ENCODE measurements at regions not wholly inside any gene's neighbourhood (a gene's known extent, or its start where the extent isn't known, plus 50 kb on each side); places are given as distances from the start of the nearest gene placed in this dataset.

DNA sequence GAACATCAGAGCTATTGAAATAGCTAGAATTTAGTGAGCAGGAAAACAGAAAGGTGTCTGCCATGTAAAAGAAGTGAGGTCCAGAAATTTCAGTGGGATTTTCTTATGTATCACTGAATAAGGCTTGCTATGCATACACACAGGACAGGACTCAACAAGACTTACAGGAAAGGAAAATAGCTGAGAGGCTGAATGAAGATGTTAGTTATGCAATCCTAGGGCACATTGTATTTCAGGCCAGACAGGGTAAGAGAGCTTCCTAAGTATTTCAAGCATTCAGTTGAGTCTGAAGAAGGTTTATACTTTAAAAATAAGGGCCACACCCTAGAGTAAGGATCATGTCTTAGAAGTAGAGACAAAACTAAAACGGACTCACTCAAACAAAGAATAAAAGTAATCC lies 419.9 kb upstream of the PRR20A start:
- CTCF ChIA-PET, result no interaction called here
- POLR2A ChIA-PET, result no interaction called here
- H3K9me3 Mint-ChIP-seq, result no peaks in the 10 kb centered on the region
- no peak overlapping the region for H3K27ac Mint-ChIP-seq
- ATAC-seq, result no peak
- H3K36me3 Mint-ChIP-seq, result no peaks in the 10 kb centered on the region
- no peaks in the 10 kb centered on the region for H3K27me3 Mint-ChIP-seq (ENCODE audit: low read depth)
- no peaks in the 10 kb centered on the region for H3K4me1 Mint-ChIP-seq
- no peak for DNase-seq (ENCODE audit: low spot score)
- no peak for TF ChIP-seq TCF7 (CRISPR knock-in tag; IDR thresholded peaks at IDR 0.05; ENCODE audit: low read depth)
- no peak for TF ChIP-seq RELA (CRISPR knock-in tag; IDR thresholded peaks at IDR 0.05; ENCODE audit: borderline replicate concordance)
- TF ChIP-seq ESRRA (CRISPR knock-in tag; IDR thresholded peaks at IDR 0.05; ENCODE audit: borderline replicate concordance), result no peak
- TF ChIP-seq ZNF532 (CRISPR knock-in tag; IDR thresholded peaks at IDR 0.05; ENCODE audit: borderline replicate concordance), result no peak
- no peak for TF ChIP-seq RORB (CRISPR knock-in tag; IDR thresholded peaks at IDR 0.05)
- TF ChIP-seq USF2 (CRISPR knock-in tag; IDR thresholded peaks at IDR 0.05), result no peak
- TF ChIP-seq USF1 (CRISPR knock-in tag; IDR thresholded peaks at IDR 0.05), result no peak
- no peak for TF ChIP-seq NR2C2 (CRISPR knock-in tag; IDR thresholded peaks at IDR 0.05)
- TF ChIP-seq FOXP1 (CRISPR knock-in tag; IDR thresholded peaks at IDR 0.05; ENCODE audit: borderline replicate concordance), result no peak
- TF ChIP-seq ZNF317 (CRISPR knock-in tag; IDR thresholded peaks at IDR 0.05; ENCODE audit: borderline replicate concordance, low read depth), result no peak
- no peak for TF ChIP-seq MYBL2 (CRISPR knock-in tag; IDR thresholded peaks at IDR 0.05)
- H3K4me3 Mint-ChIP-seq, result no peak overlapping the region

GRCh38 chr13:56735537-56735942 lies 405.2 kb upstream of the PRR20A start:
- no peaks in the 10 kb centered on the region; the same call in 1 of the 2 replicates for H3K27me3 Mint-ChIP-seq (ENCODE audit: low read depth)
- ATAC-seq (peak; percentile 90), DNase-seq (ENCODE audit: low spot score) (peak; percentile 21)
- H3K4me3 Mint-ChIP-seq, result peak overlapping the region; percentile 59
- H3K36me3 Mint-ChIP-seq, result no peaks in the 10 kb centered on the region
- TF ChIP-seq, protein P1, sequence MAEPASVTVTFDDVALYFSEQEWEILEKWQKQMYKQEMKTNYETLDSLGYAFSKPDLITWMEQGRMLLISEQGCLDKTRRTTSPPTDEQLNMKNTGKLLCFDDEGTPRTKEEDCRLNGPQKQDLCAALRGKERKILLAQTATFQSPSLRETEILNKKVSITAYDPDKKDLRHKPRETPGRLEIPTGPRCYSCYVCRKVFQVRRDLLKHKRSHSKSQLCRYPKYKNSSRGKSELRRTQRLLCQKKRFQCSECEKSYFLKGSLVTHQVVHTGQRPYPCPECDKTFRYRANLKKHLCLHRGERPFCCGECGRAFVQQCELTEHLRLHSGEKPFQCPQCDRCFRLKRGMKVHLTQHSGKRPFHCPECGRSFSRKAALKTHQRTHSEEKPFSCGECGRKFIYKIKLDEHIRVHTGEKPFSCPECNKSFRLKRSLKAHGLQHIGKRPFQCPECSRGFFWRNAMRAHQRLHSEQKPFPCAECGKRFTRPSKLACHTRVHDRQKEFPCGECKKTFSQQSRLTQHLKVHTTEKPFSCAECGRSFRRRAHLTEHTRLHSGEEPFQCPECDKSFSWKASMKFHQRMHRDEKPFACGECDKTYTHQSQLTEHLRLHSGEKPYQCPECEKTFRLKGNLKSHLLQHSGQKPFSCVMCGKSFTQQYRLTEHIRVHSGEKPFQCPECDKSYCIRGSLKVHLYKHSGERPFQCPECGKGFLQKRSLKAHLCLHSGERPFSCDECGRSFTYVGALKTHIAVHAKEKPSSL (CRISPR knock-in tag; conservative IDR thresholded peaks at IDR 0.05), result no peak
- no peak for TF ChIP-seq ZNF317 (CRISPR knock-in tag; IDR thresholded peaks at IDR 0.05; ENCODE audit: borderline replicate concordance, low read depth)
- TF ChIP-seq ZNF232 (CRISPR knock-in tag; IDR thresholded peaks at IDR 0.05), result no peak
- TF ChIP-seq ARID4B (CRISPR knock-in tag; IDR thresholded peaks at IDR 0.05; ENCODE audit: borderline replicate concordance), result no peak
- TF ChIP-seq CREM (CRISPR knock-in tag; IDR thresholded peaks at IDR 0.05), result no peak
- peak; percentile 38; the same call in 1 of the 2 replicates for TF ChIP-seq FOXP4 (CRISPR knock-in tag; IDR thresholded peaks at IDR 0.05)
- H3K9me3 Mint-ChIP-seq, result peaks cover 7% of the 10 kb centered on the region; the same call in 1 of the 2 replicates
- CTCF ChIA-PET, result no interaction called here
- POLR2A ChIA-PET, result no interaction called here
- H3K27ac Mint-ChIP-seq, result no peak overlapping the region
- H3K4me1 Mint-ChIP-seq, result no peaks in the 10 kb centered on the region
